Suppressor macrophage treated with lipopolysaccharide for 1 hour (primary cell): ENCODE measurements at regions not wholly inside any gene's neighbourhood (a gene's known extent, or its start where the extent isn't known, plus 50 kb on each side); places are given as distances from the start of the nearest gene placed in this dataset.

Experiments used
- DNase-seq, 3 donors: peaks; one replicate each; pipeline ENCODE4 v3.0.0-alpha.2; 2020 to 2022

GRCh38 chrX:41973208-41973607, 49.9 kb upstream of the CASK start:
- DNase-seq = no peak
